ENCODE measurements at regions not wholly inside any gene's neighbourhood (a gene's known extent, or its start where the extent isn't known, plus 50 kb on each side); places are given as distances from the start of the nearest gene placed in this dataset.

DNA sequence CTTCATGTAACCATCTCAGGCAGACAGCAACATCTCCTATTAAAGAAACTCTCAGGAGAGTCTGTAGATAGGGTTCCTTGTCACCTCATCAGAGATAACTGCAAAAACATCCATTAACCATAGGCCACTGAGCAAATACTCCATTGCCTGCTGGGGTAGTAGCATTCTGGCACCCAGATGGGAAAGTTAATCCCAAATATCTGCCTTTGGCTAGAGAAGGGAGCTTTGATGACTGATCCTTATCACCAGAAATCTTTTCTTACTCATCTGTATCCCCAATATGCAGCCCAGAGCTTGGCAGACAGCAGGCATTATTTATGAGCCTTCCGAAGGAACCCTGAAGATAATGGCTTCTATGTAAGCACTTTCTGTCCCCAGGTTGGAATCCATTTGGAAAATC lies 173.1 kb downstream of the MFSD1 start:
- DNase-seq, result no peak

DNA sequence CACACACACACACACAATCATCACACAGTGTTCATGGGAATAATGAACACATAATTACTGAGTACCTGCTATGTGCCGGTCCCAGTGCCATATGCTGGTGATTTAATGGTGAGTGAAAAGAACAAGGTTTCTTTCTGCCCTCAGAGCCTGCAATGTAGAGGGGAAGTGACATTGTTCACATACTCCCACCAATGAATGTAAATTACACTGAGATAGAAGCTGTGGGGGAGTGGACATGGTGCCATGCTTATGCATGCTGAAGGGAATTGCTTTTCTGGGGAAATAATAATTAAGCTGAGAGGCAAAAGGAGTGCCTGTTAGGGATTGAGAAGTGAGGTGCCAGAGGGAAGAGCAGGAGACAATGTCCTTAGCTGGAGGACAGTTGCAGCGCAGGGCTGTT lies 175.1 kb downstream of the MFSD1 start:
- no peak for DNase-seq

DNA sequence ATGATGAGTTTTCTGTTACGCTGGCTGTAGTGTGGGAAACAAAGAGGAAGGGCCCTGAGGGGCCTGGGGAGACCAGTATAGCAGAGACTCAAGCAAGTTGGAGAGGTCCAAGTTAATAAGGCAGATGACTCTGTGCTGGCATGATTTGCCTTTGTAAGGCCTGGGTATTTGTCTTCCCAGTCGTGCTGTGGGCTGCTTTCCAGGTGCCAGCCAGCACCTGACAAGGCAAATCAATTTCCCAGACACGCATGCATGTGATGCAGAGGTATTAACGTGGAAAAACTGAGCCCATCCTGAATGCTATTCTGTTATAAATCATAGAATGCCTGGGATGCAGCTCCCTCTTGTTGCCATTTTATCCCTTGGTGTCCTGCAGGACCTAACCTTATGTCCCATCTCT lies 175.6 kb downstream of the MFSD1 start:
- no peak for DNase-seq

DNA sequence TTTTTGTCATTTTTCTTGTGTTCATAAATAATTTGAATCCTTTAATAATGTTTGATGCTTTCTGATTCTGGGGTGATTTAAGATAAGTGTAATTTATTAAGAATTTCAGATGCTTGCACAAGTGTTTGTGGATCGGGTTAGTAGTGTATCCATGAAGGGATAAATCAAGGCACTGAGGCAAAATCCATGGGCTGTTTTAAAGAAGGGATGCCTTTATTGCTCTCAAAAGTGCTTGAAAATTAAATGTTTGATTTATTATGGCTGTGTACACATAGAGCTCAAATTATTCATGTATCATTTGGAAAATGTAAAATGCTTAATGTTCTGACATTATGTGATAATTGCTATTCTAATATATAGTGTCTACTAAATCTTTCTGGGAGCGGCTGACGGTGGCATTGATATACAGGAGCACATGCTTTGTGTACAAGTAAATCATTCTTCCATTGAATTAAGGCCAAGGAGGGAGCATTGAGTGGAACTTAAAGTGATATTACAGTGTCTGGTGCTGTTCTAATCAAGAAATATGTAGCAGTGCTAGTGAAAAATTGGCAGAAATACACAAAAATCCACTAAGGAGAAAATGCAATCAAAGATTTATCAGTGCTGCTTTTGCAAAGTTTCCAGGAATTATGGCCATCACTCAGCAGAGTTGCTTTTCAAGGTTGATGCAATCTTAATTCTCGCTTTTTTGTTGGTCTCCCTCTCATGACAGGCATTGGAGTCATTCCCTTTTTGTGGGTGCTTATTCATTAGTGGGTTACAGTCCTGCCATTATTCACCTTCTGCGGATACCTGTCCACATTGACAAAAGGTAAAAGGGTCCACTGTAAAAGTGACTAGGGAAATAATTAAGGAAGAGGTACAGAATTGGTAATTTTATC lies 181.6 kb downstream of the MFSD1 start:
- DNase-seq, result no peak

DNA sequence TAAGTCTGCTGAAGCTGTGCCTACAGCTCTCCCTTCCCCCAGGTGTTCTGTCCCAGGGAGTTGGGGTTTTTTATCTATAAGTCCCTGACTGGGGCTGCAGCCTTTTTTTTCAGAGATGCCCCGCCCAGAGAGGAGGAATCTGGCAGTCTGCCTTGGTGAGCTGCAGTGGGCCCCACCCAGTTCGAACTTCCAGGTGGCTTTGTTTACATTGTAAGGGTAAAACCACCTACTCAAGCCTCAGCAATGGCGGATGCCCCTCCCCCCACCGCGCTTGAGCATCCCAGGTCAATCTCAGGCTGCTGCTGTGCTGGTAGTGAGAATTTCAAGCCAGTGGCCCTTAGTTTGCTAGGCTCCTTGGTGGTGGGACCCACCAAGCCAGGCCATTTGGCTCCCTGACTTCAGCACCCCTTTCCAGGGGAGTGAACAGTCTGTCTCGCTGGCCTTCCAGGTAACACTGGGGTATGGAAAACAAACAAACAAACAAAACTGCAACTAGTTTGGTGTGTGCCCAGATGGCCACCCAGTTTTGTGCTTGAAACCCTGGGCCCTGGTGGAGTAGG lies 189.4 kb downstream of the MFSD1 start:
- DNase-seq, result no peak

DNA sequence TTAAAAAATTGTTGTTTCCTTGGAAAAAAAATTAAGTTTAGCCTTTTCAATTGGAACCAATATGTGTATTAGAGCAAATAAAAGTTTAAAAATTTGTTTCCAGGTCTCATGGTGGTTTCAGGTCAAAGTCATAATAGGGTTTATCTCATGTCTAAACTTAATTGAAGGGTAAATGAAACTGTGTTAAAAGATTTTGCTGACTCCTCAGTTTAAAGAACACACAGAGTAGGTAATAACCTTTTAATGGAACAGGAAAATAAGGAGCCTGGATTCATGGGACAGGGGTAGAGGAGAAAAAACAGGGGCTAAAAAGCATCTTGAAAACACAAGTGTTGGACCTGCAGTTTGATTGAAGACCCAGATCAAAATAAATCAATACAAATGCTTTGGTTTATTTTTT lies 190.6 kb downstream of the MFSD1 start:
- DNase-seq, result no peak

DNA sequence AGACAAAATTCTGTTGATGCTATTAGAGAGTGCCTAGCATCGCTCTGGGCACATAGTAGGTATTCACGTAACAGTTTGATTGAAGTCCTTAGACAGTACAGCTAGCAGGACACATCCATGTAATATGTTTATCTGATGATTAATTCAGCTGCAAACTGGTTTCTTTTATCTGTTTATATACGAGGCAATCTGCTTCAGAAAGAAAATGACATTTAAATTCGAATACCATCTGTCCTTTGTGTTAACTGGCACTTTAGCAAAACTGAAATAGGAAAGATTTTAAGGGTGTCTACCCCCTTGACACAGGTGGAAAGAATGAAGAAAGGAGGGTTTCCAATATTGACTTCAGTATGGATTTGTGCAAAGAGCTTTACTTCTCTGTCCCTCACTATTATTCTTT lies 192.5 kb downstream of the MFSD1 start:
- no peak for DNase-seq

DNA sequence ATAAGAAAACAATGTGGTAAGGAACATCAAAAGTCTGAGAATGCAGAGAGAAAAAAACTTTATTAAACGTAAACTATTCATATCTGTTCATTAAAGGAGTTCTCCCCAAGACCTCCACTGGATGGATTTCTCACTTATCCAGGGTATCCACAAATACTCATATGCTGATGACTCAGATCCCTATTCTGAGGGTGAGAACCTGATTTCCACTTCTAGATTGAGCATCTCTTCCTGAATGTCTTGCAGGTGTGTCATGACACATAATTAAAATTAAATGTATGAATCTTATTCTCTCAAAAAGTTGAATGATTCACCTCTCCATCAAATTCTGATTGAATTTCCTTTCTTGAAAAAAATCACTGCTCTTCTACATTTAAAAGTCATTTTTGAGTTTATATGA lies 199.9 kb downstream of the MFSD1 start:
- no peak for DNase-seq

DNA sequence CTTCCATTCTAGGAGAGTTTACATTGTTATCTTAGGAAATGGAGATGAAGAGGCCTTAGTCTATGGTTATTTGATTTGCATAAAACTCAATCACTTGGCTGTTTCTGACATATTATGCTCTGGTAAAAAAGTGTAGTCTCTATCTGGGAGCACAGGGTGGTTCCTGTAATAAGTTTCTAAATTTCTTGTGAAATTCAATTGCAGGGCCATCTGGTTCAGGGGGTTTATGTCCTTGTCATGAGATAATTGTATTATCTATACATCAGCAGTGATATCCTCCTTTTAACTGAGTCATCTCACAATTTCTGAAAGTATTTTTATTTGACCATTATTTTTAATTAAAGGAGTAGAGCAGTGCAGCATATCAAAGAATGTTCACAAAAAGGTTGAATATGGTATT lies 203.3 kb downstream of the MFSD1 start:
- DNase-seq, result no peak

DNA sequence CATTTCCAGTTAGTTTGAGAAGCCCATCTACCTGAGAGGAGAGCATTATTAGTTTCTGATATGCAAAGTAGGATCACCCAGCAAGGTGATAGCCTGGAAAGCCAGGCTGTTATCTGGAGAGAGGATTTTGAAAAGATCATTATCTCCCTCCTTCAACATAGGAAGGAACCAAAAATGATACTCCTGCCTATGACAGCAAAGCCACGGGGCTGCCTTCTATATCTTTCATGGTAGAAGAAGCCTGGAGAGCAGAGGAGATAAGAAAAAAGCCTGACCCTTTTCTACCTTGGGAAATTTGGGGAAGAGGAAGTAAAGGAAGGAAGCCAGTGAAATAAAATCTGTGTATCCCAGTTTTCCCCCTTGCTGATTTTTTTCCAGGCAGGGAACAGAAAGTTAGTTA lies 205.5 kb downstream of the MFSD1 start:
- DNase-seq, result no peak

DNA sequence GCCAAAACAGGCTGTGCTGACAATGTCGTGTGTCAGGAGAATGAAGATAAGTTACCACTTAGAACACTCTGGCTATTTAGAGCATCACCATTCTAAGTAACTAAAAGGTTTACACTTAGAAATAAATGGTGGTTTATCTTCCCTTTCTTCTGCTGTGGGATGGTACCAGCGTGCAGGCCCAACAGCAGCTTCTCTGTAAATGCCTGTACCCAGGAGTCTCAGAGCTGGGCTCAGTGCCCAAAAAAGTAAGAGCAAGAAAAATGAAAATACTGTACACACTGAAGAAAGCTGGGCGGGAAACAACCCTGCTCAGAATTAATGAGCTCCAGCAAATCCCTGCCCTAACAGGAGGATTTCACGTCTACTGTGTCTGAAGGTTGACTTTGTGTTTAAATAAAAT lies 206.5 kb downstream of the MFSD1 start:
- no peak for DNase-seq

DNA sequence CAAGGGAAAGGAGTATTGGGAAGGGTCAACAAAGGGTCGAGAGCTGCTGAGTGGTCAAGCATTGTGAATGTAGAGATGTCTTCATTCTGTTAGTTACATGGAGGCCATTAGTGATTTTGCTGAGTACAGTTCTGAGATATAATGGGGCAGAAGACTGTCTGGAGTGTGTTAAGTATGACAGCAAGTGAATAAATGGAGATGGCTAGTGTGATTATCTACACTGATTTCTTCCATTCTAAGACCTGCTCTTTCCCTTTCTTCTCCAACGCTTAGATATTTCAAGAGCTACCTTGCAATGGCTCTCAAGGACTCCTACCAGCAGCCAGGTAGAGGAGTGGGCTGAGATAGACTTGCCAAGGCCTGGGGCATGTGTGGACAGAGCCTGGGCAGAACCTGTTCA lies 216.5 kb downstream of the MFSD1 start:
- DNase-seq, result no peak

DNA sequence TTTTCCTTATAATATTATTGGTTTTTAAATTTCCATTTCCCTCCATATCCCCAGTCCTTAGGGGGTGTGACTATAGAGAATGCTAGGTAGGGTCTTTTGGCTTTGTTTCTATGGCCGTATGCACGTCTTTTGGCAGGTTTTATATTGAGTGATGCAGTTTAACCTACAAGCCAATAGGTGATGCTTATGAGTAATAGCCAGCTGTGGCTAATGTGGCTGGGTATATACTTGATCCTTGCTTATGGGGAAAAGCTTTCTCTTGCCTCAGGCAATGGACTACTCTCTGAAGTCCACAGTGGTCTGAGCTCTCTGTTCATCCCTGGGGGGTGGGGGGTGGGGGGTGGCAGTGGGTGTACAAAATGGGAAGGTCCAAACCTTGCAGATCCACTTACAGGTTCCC lies 223.9 kb downstream of the MFSD1 start:
- DNase-seq, result no peak

DNA sequence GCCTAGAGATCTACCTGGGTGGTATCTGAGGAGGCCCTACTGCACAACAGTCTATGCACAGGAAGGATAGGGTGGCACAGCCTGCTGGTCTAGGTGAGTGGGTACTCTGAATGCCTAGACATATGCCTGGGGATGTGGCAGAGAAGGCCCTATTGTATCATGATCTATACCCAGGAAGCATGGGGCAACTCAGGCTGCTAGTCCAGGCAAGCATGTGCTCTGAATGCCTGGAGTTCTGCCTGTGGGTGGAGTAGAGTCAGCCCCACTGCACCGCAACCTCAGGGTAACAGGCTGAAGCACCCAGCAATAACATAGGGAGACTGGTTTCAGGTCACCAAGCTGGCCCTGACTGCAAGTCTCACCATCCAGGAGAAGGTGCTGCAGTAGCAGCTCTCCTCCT lies 224.7 kb downstream of the MFSD1 start:
- no peak for DNase-seq

DNA sequence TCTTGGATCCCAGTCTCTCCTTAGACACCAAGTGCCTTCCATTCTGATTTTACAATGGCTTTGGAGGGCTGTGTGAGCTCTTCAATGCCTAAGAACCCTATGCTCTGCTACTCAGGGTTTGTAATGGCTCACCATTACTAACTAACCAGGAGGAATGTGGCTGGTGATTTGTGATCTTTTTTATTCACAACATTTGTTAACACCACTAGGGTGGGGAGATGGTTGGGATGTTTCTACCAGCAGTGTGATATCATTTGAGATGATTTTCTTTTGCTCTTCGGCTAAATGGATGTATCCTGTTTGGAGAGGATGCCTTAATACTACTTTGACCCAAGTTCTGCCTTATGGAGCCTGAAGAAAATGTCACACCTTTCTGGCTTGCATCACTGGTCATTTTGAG lies 226.9 kb downstream of the MFSD1 start:
- no peak for DNase-seq

DNA sequence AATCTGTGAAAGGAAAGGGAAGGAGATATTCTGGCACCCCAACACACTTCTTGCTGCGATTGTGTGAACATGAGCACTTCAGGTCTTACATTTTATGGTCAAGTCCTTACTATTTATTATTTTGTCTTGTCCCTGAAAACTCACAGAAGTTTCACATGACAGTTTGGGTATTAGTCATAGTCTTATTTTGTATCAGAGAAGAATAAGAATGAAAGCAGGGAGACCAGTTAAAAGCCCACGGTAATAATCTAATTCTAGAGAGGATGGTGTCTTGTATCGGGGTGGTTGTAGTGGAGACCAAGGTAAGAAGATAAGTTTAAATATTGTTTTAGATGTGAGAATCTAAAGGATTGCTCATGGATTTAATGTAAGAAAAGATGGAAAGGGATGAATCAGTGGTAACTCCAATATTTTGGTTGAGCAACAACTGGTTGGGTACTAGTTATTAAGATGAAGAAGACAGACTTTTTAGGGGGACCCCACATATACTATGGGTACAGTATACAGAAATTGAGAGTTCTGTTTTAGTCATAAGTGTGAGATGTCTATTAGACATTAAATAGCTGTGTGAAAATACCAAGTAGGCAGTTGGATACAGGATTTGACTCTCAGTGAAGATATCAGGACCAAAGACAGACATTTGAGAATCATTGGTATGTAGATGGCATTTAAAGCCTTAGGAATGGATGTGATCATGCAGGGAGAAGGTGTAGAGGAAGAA lies 227.6 kb downstream of the MFSD1 start:
- DNase-seq, result no peak

DNA sequence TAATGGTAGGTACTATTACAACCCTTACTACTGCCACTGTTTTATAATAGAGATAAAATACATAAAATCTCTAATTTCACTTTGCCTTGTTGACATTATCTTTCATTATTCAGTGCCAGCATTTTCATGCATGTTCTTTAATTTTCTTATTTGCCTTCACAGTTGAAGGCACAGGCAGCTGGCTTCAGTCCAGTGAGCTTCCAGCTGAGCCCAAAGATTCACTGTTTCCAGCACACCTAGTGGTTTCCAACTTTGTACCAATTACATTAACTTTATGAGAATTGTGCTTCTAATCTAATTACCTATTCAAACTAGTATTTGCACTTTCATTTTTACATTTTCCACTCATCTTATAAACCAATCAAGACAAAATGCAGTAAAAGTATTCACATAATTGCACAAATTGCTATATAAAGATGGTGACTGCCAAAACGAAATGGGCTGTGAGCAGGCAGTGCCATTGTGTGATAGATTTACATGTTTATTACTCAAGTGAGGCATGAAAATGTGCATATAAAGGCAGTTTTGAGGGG lies 228.3 kb downstream of the MFSD1 start:
- DNase-seq, result no peak

DNA sequence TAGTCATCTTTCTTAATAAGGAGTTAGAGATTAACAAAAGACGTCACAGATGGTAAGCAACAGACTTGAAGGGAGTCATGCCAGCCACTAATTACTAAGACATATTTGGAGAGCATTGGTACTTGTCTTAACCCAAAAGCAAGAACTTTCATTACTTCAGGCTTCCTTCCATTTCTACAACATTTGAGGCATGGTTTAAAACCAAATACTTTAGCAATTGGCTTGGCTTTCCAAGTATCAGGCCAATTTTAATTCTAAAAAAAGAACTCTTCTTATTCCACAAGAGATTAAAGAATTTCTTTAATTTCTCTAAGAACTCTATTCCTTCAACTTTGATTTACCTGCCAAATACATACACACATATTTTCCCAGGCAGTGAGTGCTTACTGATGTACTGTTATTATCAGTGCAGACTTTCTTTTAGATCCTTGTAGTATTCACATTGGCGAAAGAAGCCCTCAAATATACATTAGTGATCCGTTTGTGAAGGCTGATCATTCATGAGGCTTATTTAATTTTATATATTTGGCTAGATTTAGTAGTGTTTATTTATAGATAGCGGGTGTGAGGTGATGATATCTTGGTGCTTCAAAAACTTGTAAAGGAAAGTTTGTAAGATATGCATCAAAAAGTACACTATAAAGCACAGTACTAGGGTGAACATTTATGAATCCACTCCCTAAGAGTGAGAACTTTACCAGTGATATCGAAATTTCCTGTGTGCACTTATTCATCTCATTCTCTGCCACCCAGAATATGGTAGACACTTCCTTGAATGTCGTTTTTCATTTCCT lies 229.2 kb downstream of the MFSD1 start:
- DNase-seq, result no peak

DNA sequence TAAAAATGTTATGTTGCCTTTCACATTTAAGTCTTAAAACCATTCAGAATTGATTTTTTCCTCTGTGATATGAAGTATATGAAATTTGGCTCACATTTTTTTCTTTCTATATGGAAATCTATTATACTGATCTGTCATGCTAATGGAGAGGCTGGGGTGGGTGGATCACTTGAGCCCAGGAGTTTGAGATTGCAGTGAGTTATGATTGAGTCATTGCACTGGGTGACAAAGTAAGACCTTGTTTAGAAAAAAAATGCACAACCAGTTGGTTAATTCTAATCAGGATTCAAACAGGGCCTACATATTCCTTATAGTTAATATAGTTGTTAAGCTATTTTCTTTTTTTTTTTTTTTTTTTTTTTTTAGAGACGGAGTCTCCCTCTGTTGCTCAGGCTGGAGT lies 230.5 kb downstream of the MFSD1 start:
- DNase-seq, result no peak

DNA sequence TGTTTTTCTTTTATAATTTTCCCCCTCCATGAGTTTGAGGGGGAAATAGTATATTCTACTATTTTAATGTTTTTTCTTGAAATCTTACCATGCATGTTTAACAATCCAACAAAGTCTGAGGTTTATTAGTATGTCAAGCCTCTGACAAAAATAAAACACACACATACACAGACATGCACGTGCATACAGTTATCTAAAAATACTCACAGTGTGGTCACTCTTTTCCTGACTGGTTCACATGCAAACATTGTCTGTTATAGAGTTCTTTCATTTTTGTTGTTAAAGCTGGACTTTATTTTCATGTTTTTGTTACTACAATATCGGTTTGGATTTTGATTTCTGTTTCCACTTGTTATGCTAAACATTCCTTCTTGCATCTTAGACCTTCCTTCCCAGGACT lies 236.6 kb downstream of the MFSD1 start:
- no peak for DNase-seq

DNA sequence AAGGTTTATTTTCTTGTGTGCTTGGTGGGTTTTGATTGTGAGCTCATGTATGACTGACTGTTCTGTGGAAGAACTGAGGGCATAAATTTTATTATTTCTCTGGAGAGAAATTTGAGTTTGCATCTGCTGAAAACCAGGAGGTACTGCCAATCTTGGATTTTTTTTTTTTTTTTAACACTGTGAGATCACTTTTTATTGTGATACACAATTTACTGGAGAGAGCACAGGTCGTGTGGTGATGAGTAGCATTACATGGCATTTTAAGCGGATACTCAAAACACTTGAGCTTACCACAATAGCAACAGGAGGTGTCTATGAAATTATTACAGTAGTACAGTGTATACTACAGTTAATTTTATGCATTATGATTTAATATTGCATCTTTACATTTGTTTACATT lies 237.4 kb downstream of the MFSD1 start:
- DNase-seq, result no peak

DNA sequence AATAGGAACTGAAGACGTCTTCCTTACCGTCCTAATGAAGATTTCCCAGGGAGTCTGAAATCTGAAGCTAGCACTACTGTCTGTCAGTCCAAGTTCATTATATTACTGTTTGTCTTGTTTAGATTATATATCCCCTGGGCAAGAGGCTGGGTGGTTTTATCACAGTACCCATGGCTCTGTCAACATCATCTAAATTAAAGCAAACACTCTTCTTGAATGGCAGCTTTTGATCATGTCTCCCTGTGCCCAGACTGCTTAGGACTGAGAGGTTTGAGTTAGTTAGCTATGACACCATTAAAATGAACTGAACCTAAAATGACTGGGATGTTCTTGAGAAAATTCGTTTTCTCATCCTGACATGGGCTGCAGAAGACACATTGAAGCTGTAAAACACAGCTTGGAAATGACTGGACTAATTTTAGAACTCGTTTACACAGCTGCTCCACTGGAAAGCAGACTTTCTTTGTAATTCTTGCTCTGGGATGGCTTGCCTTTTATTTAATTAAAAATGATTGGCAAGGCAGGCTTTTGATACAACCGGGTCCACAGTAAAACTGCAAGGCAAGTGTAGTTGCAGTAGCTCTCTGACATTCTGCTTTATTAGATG lies 243.5 kb downstream of the MFSD1 start:
- DNase-seq, result no peak

DNA sequence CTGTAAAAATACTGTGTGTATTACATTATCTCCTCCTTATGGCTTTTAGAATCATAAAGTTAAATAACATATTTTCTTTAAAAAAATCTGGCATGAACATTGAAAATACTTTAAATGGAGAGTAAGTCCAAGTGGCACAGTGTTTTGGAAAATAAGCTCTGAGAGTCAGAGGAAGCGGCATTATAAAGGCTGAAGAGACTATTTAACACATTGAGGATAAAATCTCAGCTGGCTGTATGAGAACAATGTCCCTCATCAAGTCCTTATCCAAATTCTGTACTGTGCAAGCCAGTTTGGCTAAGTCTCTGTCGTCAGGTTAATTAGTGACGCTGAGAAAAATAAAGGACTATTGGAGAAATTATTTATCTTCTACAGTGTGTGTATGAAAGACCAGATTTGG lies 245.5 kb downstream of the MFSD1 start:
- no peak for DNase-seq

Data from MV-4-11 (cell line).